SK-N-SH treated with all-trans-retinoic acid at 6 μM for 48 hours (cell line): ENCODE measurements at regions not wholly inside any gene's neighbourhood (a gene's known extent, or its start where the extent isn't known, plus 50 kb on each side); places are given as distances from the start of the nearest gene placed in this dataset.
"Not testable (repeated sequence)": the region's sequence is repeated elsewhere in the genome, so short reads cannot be mapped to it uniquely, and the experiment has no call there.

Experiments
- ATAC-seq: fragments of 200-7000 bp; cut with Tn5 transposase; 3 replicates; pipeline ENCODE4 v1.9.1; 2020; ENCODE audit warnings: mild to moderate bottlenecking, moderate library complexity
- CSDC2 ChIP-seq: fragments of 250-450 bp; sonication (Bioruptor Pico); IDR thresholded peaks from 2 replicates; pipeline ENCODE4 v1.5.0; 2020; ENCODE audit warnings: mild to moderate bottlenecking, moderate library complexity
- GLIS3 ChIP-seq: fragments of 250-450 bp; sonication (Bioruptor Pico); IDR thresholded peaks from 2 replicates; pipeline ENCODE4 v1.5.0; 2020; ENCODE audit warnings: mild to moderate bottlenecking, moderate library complexity
- OSR1 ChIP-seq: fragments of 250-450 bp; sonication (Bioruptor Pico); IDR thresholded peaks from 2 replicates; pipeline ENCODE4 v1.8.0; 2022; ENCODE audit warnings: moderate library complexity, mild to moderate bottlenecking, inconsistent platforms
- TOX ChIP-seq: fragments of 250-450 bp; sonication (Bioruptor Pico); IDR thresholded peaks from 2 replicates; pipeline ENCODE4 v1.8.0; 2021; ENCODE audit warnings: mild to moderate bottlenecking, moderate library complexity, borderline replicate concordance
- ZC3H10 ChIP-seq: fragments of 250-450 bp; sonication (Bioruptor Pico); IDR thresholded peaks from 2 replicates; pipeline ENCODE4 v1.5.1; 2021; ENCODE audit warnings: mild to moderate bottlenecking, moderate library complexity
- ZFP3 ChIP-seq: fragments of 250-450 bp; sonication (Bioruptor Pico); IDR thresholded peaks from 2 replicates; pipeline ENCODE4 v1.5.0; 2020; ENCODE audit warnings: mild to moderate bottlenecking, moderate library complexity
- ZNF565 ChIP-seq: fragments of 450-650 bp; formaldehyde crosslinking; conservative IDR thresholded peaks from 2 replicates; pipeline ENCODE4 v1.5.0; 2020; ENCODE audit warnings: low read depth, mild to moderate bottlenecking, moderate library complexity
- ZNF70 ChIP-seq: fragments of 450-650 bp; formaldehyde crosslinking; IDR thresholded peaks from 2 replicates; pipeline ENCODE4 v1.5.0; 2020; ENCODE audit warnings: mild to moderate bottlenecking, moderate library complexity
- ZNF8 ChIP-seq: fragments of 450-650 bp; formaldehyde crosslinking; IDR thresholded peaks from 2 replicates; pipeline ENCODE4 v1.5.0; 2020; ENCODE audit warnings: mild to moderate bottlenecking, moderate library complexity
- TF ChIP-seq, protein P1 (sequence below): fragments of 250-450 bp; sonication (Bioruptor Pico); IDR thresholded peaks from 2 replicates; pipeline ENCODE4 v1.5.0; 2020; ENCODE audit warnings: mild to moderate bottlenecking, moderate library complexity
- TF ChIP-seq, protein P2 (sequence below): fragments of 250-450 bp; sonication (Bioruptor Pico); IDR thresholded peaks from 2 replicates; pipeline ENCODE4 v1.8.0; 2020; ENCODE audit warnings: mild to moderate bottlenecking, moderate library complexity, borderline replicate concordance
- TF ChIP-seq, protein P3 (sequence below): fragments of 250-450 bp; sonication (Bioruptor Pico); IDR thresholded peaks from 2 replicates; pipeline ENCODE4 v1.8.0; 2021; ENCODE audit warnings: low read depth, mild to moderate bottlenecking, moderate library complexity, borderline replicate concordance

DNA sequence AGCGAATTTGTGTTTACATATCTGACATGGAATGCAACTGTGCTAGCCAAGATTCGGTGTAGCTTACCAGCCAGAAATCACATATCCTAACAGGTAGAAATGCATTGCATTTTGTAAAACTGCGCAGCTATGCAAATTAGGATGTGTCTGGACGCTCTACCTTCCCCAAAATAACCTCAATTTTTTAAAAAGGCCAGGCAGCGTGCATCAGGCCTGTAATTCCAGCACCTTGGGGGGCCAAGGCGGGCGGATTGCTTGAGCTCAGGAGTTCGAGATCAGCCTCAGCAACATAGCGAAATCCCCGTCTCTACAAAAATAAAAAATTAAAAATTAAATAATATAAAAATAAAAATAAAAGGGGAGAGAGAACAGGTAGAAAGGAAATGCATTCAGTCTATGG lies 305.0 kb downstream of the TYW1 start:
- no peak for ATAC-seq
- TF ChIP-seq ZC3H10 (CRISPR knock-in tag) (no peak), TOX (CRISPR knock-in tag) (no peak), ZNF70 (CRISPR knock-in tag) (no peak), ZNF8 (no peak)
- TF ChIP-seq, protein P1, sequence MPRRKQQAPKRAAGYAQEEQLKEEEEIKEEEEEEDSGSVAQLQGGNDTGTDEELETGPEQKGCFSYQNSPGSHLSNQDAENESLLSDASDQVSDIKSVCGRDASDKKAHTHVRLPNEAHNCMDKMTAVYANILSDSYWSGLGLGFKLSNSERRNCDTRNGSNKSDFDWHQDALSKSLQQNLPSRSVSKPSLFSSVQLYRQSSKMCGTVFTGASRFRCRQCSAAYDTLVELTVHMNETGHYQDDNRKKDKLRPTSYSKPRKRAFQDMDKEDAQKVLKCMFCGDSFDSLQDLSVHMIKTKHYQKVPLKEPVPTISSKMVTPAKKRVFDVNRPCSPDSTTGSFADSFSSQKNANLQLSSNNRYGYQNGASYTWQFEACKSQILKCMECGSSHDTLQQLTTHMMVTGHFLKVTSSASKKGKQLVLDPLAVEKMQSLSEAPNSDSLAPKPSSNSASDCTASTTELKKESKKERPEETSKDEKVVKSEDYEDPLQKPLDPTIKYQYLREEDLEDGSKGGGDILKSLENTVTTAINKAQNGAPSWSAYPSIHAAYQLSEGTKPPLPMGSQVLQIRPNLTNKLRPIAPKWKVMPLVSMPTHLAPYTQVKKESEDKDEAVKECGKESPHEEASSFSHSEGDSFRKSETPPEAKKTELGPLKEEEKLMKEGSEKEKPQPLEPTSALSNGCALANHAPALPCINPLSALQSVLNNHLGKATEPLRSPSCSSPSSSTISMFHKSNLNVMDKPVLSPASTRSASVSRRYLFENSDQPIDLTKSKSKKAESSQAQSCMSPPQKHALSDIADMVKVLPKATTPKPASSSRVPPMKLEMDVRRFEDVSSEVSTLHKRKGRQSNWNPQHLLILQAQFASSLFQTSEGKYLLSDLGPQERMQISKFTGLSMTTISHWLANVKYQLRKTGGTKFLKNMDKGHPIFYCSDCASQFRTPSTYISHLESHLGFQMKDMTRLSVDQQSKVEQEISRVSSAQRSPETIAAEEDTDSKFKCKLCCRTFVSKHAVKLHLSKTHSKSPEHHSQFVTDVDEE = no peak
- TF ChIP-seq, protein P2, sequence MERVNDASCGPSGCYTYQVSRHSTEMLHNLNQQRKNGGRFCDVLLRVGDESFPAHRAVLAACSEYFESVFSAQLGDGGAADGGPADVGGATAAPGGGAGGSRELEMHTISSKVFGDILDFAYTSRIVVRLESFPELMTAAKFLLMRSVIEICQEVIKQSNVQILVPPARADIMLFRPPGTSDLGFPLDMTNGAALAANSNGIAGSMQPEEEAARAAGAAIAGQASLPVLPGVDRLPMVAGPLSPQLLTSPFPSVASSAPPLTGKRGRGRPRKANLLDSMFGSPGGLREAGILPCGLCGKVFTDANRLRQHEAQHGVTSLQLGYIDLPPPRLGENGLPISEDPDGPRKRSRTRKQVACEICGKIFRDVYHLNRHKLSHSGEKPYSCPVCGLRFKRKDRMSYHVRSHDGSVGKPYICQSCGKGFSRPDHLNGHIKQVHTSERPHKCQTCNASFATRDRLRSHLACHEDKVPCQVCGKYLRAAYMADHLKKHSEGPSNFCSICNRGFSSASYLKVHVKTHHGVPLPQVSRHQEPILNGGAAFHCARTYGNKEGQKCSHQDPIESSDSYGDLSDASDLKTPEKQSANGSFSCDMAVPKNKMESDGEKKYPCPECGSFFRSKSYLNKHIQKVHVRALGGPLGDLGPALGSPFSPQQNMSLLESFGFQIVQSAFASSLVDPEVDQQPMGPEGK (CRISPR knock-in tag) = no peak
- TF ChIP-seq, all 23 proteins: peak for 0

DNA sequence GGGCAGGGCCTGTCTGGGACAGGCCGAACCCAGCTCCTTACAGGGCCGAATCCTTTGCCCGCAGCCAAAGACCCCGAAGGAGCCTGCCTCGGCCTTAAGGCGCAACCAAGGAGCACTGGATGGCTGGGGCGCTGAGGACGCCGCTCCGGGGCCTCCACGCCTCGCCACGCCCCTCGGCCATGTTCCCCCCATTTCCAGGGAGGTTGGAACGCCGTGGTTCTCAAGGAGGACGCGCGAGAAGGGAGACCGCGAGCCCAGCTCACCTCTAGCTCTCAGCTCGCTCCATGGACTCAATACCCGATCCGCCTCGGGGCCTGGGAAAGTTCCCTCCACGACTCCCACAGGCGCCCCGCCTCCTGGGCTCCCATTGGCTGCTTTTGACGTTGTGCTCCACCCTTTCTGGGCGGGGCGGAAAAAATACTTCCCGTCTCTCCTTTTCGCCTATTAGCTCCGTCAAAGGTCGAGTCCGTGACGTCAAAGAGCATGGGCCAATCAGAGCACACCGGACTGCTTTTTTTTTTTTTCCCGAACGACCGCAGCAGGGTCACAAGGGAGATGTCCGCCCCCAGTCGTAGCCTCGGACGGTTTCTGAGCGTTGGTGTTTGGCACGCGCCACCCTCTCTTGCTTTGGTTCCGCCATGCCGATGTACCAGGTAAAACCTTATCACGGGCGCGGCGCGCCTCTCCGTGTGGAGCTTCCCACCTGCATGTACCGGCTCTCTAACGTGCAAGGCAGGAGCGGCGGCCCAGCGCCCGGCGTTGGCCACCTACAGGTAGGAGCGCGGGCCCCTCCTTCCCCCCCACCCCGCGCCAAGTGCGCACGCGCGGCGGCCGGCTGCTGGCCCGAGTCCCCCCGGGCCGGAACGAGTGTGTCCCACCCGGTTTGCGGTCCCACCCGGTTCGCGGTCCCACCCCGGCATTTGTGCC lies 305.7 kb downstream of the TYW1 start:
- peak; percentile 63; the same call in 1 of the 2 replicates for TF ChIP-seq CSDC2 (CRISPR knock-in tag)
- TF ChIP-seq, protein P1 = 0 out of 2 replicates have a peak, but pooled peaks have one; percentile 18
- peak; percentile 69; the same call in 1 of the 2 replicates for TF ChIP-seq ZNF565 (CRISPR knock-in tag)
- no peak for TF ChIP-seq OSR1
- TF ChIP-seq, protein P2 (CRISPR knock-in tag) = peak; percentile 29; the same call in 1 of the 2 replicates
- TF ChIP-seq ZFP3 (CRISPR knock-in tag) = peak; percentile 86
- TF ChIP-seq GLIS3 = no peak
- peak; percentile 15; the same call in 1 of the 2 replicates for TF ChIP-seq ZNF70 (CRISPR knock-in tag)
- TF ChIP-seq, all 23 proteins: peak for 6
- ATAC-seq = peak; percentile 92

DNA sequence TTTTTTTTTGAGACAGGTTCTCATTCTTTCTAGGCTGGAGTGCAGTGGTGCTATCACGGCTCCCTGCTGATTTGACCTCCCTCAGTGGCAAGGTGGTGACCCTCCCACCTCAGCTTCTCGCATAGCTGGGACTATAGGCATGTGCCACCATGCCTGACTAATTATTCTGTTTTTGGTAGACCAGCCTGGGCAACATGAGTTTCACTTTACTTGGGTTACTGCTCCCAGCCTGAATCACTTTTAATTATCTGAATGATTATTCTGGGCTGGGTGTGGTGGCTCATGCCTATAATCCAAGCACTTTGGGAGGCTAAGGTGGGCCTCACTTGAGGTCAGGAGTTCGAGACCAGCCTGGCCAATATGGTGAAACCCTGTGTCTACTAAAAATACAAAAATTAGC lies 308.2 kb downstream of the TYW1 start:
- not testable (repeated sequence) for ATAC-seq

DNA sequence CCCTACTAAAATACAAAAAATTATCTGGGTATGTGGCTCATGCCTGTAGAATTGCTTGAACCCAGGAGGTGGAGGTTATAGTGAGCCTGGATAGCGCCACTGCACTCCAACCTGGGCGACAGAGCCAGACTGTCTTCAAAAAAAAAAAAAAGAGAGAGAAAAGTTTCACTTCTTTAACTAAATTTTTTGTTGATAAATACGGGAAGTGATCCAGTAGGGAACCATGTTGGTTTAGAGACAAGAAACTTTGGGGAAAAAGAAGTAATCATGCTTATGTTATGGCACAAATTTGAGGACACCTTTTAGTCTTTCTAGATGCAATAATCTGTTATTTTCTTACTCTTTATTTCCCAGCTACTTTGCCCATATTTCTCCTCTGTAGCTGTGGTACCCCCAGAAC lies 309.7 kb downstream of the TYW1 start:
- TF ChIP-seq, protein P3, sequence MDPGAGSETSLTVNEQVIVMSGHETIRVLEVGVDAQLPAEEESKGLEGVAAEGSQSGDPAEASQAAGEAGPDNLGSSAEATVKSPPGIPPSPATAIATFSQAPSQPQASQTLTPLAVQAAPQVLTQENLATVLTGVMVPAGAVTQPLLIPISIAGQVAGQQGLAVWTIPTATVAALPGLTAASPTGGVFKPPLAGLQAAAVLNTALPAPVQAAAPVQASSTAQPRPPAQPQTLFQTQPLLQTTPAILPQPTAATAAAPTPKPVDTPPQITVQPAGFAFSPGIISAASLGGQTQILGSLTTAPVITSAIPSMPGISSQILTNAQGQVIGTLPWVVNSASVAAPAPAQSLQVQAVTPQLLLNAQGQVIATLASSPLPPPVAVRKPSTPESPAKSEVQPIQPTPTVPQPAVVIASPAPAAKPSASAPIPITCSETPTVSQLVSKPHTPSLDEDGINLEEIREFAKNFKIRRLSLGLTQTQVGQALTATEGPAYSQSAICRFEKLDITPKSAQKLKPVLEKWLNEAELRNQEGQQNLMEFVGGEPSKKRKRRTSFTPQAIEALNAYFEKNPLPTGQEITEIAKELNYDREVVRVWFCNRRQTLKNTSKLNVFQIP (CRISPR knock-in tag) = no peak
- no peak for TF ChIP-seq ZC3H10 (CRISPR knock-in tag)
- no peak for ATAC-seq
